ENCODE measurements at regions not wholly inside any gene's neighbourhood (a gene's known extent, or its start where the extent isn't known, plus 50 kb on each side); places are given as distances from the start of the nearest gene placed in this dataset.

GRCh38 chr20:57921676-57922075 lies 211.9 kb upstream of the PMEPA1 start:
- Histone ChIP-seq H3K27me3 (replicated peaks in 1 of 7) (peaks cover 0 to 3% (median 0%) of the 10 kb centered on the region in 7 donors), H3K27ac (no peak overlapping the region), H3K4me1 (no peaks in the 10 kb centered on the region), H3K9me3 (peaks cover 0 to 20% (median 15%) of the 10 kb centered on the region in 8 donors), H3K36me3 (no peaks in the 10 kb centered on the region), H3K4me3 (no peak overlapping the region)
- WGBS, 5 donors, result 71 to 86% (median 80%) methylated on average over 8 of the region's 8 CpGs
- no peak for DNase-seq
- TF ChIP-seq POLR2A (IDR thresholded peaks at IDR 0.05) (no peak), POLR2AphosphoS5 (IDR thresholded peaks at IDR 0.05) (no peak), CTCF (IDR thresholded peaks at IDR 0.05 in 8 of 11, conservative IDR thresholded peaks at IDR 0.05 in 3 of 11) (no peak)
- intact Hi-C loops (cut with DNase I; ENCODE audit: low total_unique reads), result no loop called here

- intact Hi-C loops (cut with DNase I; ENCODE audit: low total_unique reads), result no loop called here
- H3K27ac ChIP-seq, result no peak overlapping the region
- 76 to 92% (median 83%) methylated on average over 3 to 6 of the region's 6 CpGs for WGBS, 5 donors
- DNase-seq, result no peak
- H3K4me3 ChIP-seq, result no peak overlapping the region
- no peaks in the 10 kb centered on the region for H3K36me3 ChIP-seq
- peaks cover 0 to 13% (median 8%) of the 10 kb centered on the region in 8 donors for H3K9me3 ChIP-seq
- no peak for TF ChIP-seq POLR2AphosphoS5 (IDR thresholded peaks at IDR 0.05)
- no peak for TF ChIP-seq POLR2A (IDR thresholded peaks at IDR 0.05)
- no peak for TF ChIP-seq CTCF (IDR thresholded peaks at IDR 0.05 in 8 of 11, conservative IDR thresholded peaks at IDR 0.05 in 3 of 11)
- no peaks in the 10 kb centered on the region for H3K4me1 ChIP-seq
- peaks cover 0 to 3% (median 0%) of the 10 kb centered on the region in 7 donors for H3K27me3 ChIP-seq (replicated peaks in 1 of 7)
Measured at GRCh38 chr20:57920971-57921370, 211.2 kb upstream of the PMEPA1 start.

GRCh38 chr20:57919049-57919448 lies 209.2 kb upstream of the PMEPA1 start:
- no peak for DNase-seq
- intact Hi-C loops (cut with DNase I; ENCODE audit: low total_unique reads), result no loop called here
- Histone ChIP-seq H3K4me3 (no peak overlapping the region), H3K9me3 (no peaks in the 10 kb centered on the region), H3K27me3 (replicated peaks in 1 of 7) (peaks cover 0 to 3% (median 0%) of the 10 kb centered on the region in 7 donors), H3K27ac (no peak overlapping the region), H3K4me1 (no peaks in the 10 kb centered on the region), H3K36me3 (no peaks in the 10 kb centered on the region)
- TF ChIP-seq CTCF (IDR thresholded peaks at IDR 0.05 in 8 of 11, conservative IDR thresholded peaks at IDR 0.05 in 3 of 11), result no peak
- WGBS, 5 donors, result 63 to 80% (median 72%) methylated on average over 3 of the region's 3 CpGs

GRCh38 chr20:57918551-57918950 lies 208.7 kb upstream of the PMEPA1 start:
- TF ChIP-seq CTCF (IDR thresholded peaks at IDR 0.05 in 8 of 11, conservative IDR thresholded peaks at IDR 0.05 in 3 of 11) (no peak), POLR2A (IDR thresholded peaks at IDR 0.05) (no peak), POLR2AphosphoS5 (IDR thresholded peaks at IDR 0.05) (no peak)
- WGBS, 5 donors, result 74 to 93% (median 77%) methylated on average over 4 of the region's 4 CpGs
- H3K27me3 ChIP-seq (replicated peaks in 1 of 7), result peaks cover 0 to 3% (median 0%) of the 10 kb centered on the region in 7 donors
- H3K4me3 ChIP-seq, result no peak overlapping the region
- no peaks in the 10 kb centered on the region for H3K36me3 ChIP-seq
- no peak overlapping the region for H3K27ac ChIP-seq
- H3K9me3 ChIP-seq, result no peaks in the 10 kb centered on the region
- no peaks in the 10 kb centered on the region for H3K4me1 ChIP-seq
- intact Hi-C loops (cut with DNase I; ENCODE audit: low total_unique reads), result no loop called here
- no peak for DNase-seq
